ENCODE measurements at regions not wholly inside any gene's neighbourhood (a gene's known extent, or its start where the extent isn't known, plus 50 kb on each side); places are given as distances from the start of the nearest gene placed in this dataset.

GRCh38 chr10:106479636-106480035 lies 684.9 kb downstream of the SORCS1 start (continued):
- TF ChIP-seq ZNF462 (CRISPR knock-in tag; IDR thresholded peaks at IDR 0.05) (no peak), POLR2AphosphoS5 (IDR thresholded peaks at IDR 0.05; ENCODE audit: low read depth) (no peak), NANOG (IDR thresholded peaks at IDR 0.05; ENCODE audit: borderline replicate concordance) (no peak), JUNB (IDR thresholded peaks at IDR 0.05; ENCODE audit: unreplicated experiment) (no peak)

GRCh38 chr10:106474876-106475275 lies 689.6 kb downstream of the SORCS1 start:
- Histone ChIP-seq H3K36me3 (ENCODE audit: insufficient read depth) (no peaks in the 10 kb centered on the region), H3F3A (replicated peaks; ENCODE audit: low read depth) (no peaks in the 10 kb centered on the region), H3K4me3 (no peak overlapping the region), H3K27me3 (ENCODE audit: insufficient read depth) (no peaks in the 10 kb centered on the region), H3K79me2 (replicated peaks; ENCODE audit: insufficient read depth) (no peaks in the 10 kb centered on the region), H3K4me2 (no peak overlapping the region), H3K27ac (ENCODE audit: low read depth) (no peak overlapping the region), H3K9me2 (ENCODE audit: insufficient read depth) (no peaks in the 10 kb centered on the region), H2AFZ (no peak overlapping the region), H3K4me1 (ENCODE audit: insufficient read depth) (no peaks in the 10 kb centered on the region), H4K20me1 (replicated peaks; ENCODE audit: insufficient read depth) (no peaks in the 10 kb centered on the region)
- no peak for TF ChIP-seq NANOG (IDR thresholded peaks at IDR 0.05; ENCODE audit: borderline replicate concordance)
- no peak for TF ChIP-seq ZNF114 (CRISPR knock-in tag; IDR thresholded peaks at IDR 0.05)
- no peak for TF ChIP-seq STAT1 (IDR thresholded peaks at IDR 0.05; ENCODE audit: unreplicated experiment)
- no peak for TF ChIP-seq JUNB (IDR thresholded peaks at IDR 0.05; ENCODE audit: unreplicated experiment)
- TF ChIP-seq EZH2phosphoT487 (IDR thresholded peaks at IDR 0.05; ENCODE audit: unreplicated experiment) = no peak
- TF ChIP-seq POLR2AphosphoS5 (IDR thresholded peaks at IDR 0.05; ENCODE audit: low read depth) = no peak
- no peak for TF ChIP-seq EZH2 (IDR thresholded peaks at IDR 0.05; ENCODE audit: low read depth, unreplicated experiment)
- TF ChIP-seq ZNF462 (CRISPR knock-in tag; IDR thresholded peaks at IDR 0.05) = no peak
- no peaks in the 10 kb centered on the region for H3K4me1 Mint-ChIP-seq
- no peak overlapping the region for H3K27ac Mint-ChIP-seq
- no peaks in the 10 kb centered on the region for H3K36me3 Mint-ChIP-seq (ENCODE audit: low read depth)
- ATAC-seq = no peak
- peaks cover 6% of the 10 kb centered on the region; the same call in 2 of the 3 replicates for H3K9me3 Mint-ChIP-seq
- H3K27me3 Mint-ChIP-seq (ENCODE audit: insufficient read depth, low read depth, poor library complexity) = peaks cover 3% of the 10 kb centered on the region
- DNase-seq (ENCODE audit: low spot score) = no peak
- no peak overlapping the region for H3K4me3 Mint-ChIP-seq

Measured in GM23338 (cell line).